H9 (cell line): ENCODE measurements at regions not wholly inside any gene's neighbourhood (a gene's known extent, or its start where the extent isn't known, plus 50 kb on each side); places are given as distances from the start of the nearest gene placed in this dataset.

Experiments used
- DNase-seq: peaks from one replicate; pipeline ENCODE4 v3.0.0-alpha.2; 2017
- H2AFZ ChIP-seq: one replicate; pipeline ENCODE4 v1.6.1; 2013; ENCODE audit warnings: mild to moderate bottlenecking, low read length, control low read depth, moderate library complexity
- H2AK5ac ChIP-seq: 2 replicates; pipeline ENCODE4 v1.6.1; 2013; ENCODE audit warnings: low read length, control low read depth, mixed read lengths; ENCODE audit not compliant: insufficient read length
- H2BK120ac ChIP-seq: one replicate; pipeline ENCODE4 v1.6.1; 2013; ENCODE audit warnings: low read depth, mild to moderate bottlenecking, low read length, control low read depth, inconsistent platforms; ENCODE audit not compliant: poor library complexity, severe bottlenecking
- H2BK12ac ChIP-seq: 2 replicates; pipeline ENCODE4 v1.6.1; 2013; ENCODE audit warnings: low read length, control low read depth, mixed read lengths, low read depth; ENCODE audit not compliant: insufficient read length
- H2BK15ac ChIP-seq: 2 replicates; pipeline ENCODE4 v1.6.1; 2013; ENCODE audit warnings: low read depth, low read length, control low read depth
- H2BK20ac ChIP-seq: one replicate; pipeline ENCODE4 v1.6.1; 2013; ENCODE audit warnings: low read depth, mild to moderate bottlenecking, low read length, control low read depth, inconsistent platforms; ENCODE audit not compliant: poor library complexity, severe bottlenecking
- H2BK5ac ChIP-seq: 2 replicates; pipeline ENCODE4 v1.6.1; 2013; ENCODE audit warnings: low read length, control low read depth, mixed read lengths; ENCODE audit not compliant: insufficient read length
- H3K14ac ChIP-seq: 2 replicates; pipeline ENCODE4 v1.6.1; 2013; ENCODE audit warnings: low read length, control low read depth; ENCODE audit not compliant: insufficient read depth
- H3K18ac ChIP-seq: 2 replicates; pipeline ENCODE4 v1.6.1; 2013; ENCODE audit warnings: low read depth, mild to moderate bottlenecking, mixed read lengths, low read length, control low read depth; ENCODE audit not compliant: insufficient read length
- H3K23ac ChIP-seq: 2 replicates; pipeline ENCODE4 v1.6.1; 2013; ENCODE audit warnings: low read length, control low read depth, mixed read lengths, low read depth; ENCODE audit not compliant: insufficient read length
- H3K23me2 ChIP-seq: 2 replicates; pipeline ENCODE4 v1.6.1; 2013; ENCODE audit warnings: low read depth, mild to moderate bottlenecking, mixed read lengths, low read length, control low read depth; ENCODE audit not compliant: insufficient read length, poor library complexity, severe bottlenecking
- H3K27ac ChIP-seq: 2 replicates; pipeline ENCODE4 v1.5.1; 2013; ENCODE audit warnings: low read length, control low read depth, mixed read lengths, low read depth; ENCODE audit not compliant: insufficient read length
- H3K27me3 ChIP-seq: 2 replicates; pipeline ENCODE4 v1.6.1; 2013; ENCODE audit warnings: low read length, control low read depth, inconsistent platforms; ENCODE audit not compliant: insufficient read depth
- H3K4ac ChIP-seq: 2 replicates; pipeline ENCODE4 v1.6.1; 2013; ENCODE audit warnings: low read depth, mild to moderate bottlenecking, control low read depth, inconsistent platforms, low read length, moderate library complexity
- H3K4me1 ChIP-seq: 2 replicates; pipeline ENCODE4 v1.6.1; 2013; ENCODE audit warnings: low read length, control low read depth, inconsistent platforms; ENCODE audit not compliant: insufficient read depth
- H3K4me2 ChIP-seq: 2 replicates; pipeline ENCODE4 v1.6.1; 2013; ENCODE audit warnings: low read length, control low read depth, mixed read lengths; ENCODE audit not compliant: insufficient read length, insufficient read depth
- H3K56ac ChIP-seq: 2 replicates; pipeline ENCODE4 v1.6.1; 2013; ENCODE audit warnings: low read depth, mild to moderate bottlenecking, mixed read lengths, low read length, control low read depth; ENCODE audit not compliant: insufficient read length
- H3K79me1 ChIP-seq: 2 replicates; pipeline ENCODE4 v1.6.1; 2013; ENCODE audit warnings: low read depth, mild to moderate bottlenecking, moderate library complexity, low read length, control low read depth, inconsistent platforms; ENCODE audit not compliant: insufficient read depth, poor library complexity, severe bottlenecking
- H3K79me2 ChIP-seq: 2 replicates; pipeline ENCODE4 v1.6.1; 2013; ENCODE audit warnings: low read length, control low read depth, inconsistent platforms; ENCODE audit not compliant: insufficient read depth
- H3K9ac ChIP-seq: 2 replicates; pipeline ENCODE4 v1.6.1; 2013; ENCODE audit warnings: low read length, control low read depth, mixed read lengths; ENCODE audit not compliant: insufficient read length; ENCODE audit errors: extremely low read depth
- H3K9me3 ChIP-seq: one replicate; pipeline ENCODE4 v1.6.1; 2013; ENCODE audit warnings: low read depth, low read length, inconsistent platforms; ENCODE audit not compliant: control insufficient read depth
- H3T11ph ChIP-seq: one replicate; pipeline ENCODE4 v1.6.1; 2013; ENCODE audit warnings: mild to moderate bottlenecking, low read length, control low read depth, inconsistent platforms
- H4K20me1 ChIP-seq: one replicate; pipeline ENCODE4 v1.6.1; 2013; ENCODE audit not compliant: control insufficient read depth, insufficient read length, insufficient read depth
- H4K5ac ChIP-seq: 2 replicates; pipeline ENCODE4 v1.6.1; 2013; ENCODE audit warnings: low read depth, mild to moderate bottlenecking, mixed read lengths, low read length, control low read depth; ENCODE audit not compliant: insufficient read length
- H4K8ac ChIP-seq: replicated peaks from 2 replicates; pipeline ENCODE4 v1.6.1; 2013; ENCODE audit warnings: low read length, control low read depth, mixed read lengths, low read depth; ENCODE audit not compliant: insufficient read length
- H4K91ac ChIP-seq: 2 replicates; pipeline ENCODE4 v1.6.1; 2013; ENCODE audit warnings: low read depth, mild to moderate bottlenecking, moderate library complexity, mixed read lengths, low read length, control low read depth; ENCODE audit not compliant: insufficient read length
- H3K27ac Mint-ChIP-seq, 3 experiments: 2 replicates in 2 of 3; 3 replicates in 1 of 3; pipeline ENCODE4 v1.8.0; 2020 to 2021; ENCODE audit warnings: mixed read lengths in 3 of 3, mild to moderate bottlenecking in 1 of 3, moderate library complexity in 1 of 3
- H3K27me3 Mint-ChIP-seq: 2 replicates; pipeline ENCODE4 v1.8.0; 2021; ENCODE audit warnings: low read depth, mild to moderate bottlenecking, moderate library complexity, mixed read lengths
- H3K36me3 Mint-ChIP-seq, 3 experiments: 2 replicates in 2 of 3; 3 replicates in 1 of 3; pipeline ENCODE4 v1.8.0; 2020 to 2021; ENCODE audit warnings: low read depth in 3 of 3, mixed read lengths in 3 of 3; ENCODE audit not compliant: insufficient read depth in 1 of 3
- H3K4me1 Mint-ChIP-seq, 2 experiments: 2 replicates each; pipeline ENCODE4 v1.8.0; 2020; ENCODE audit warnings: mixed read lengths in 2 of 2
- H3K4me3 Mint-ChIP-seq, 2 experiments: 2 replicates in 1 of 2; 3 replicates in 1 of 2; pipeline ENCODE4 v1.8.0; 2020 to 2021; ENCODE audit warnings: mild to moderate bottlenecking in 2 of 2, mixed read lengths in 2 of 2, moderate library complexity in 1 of 2
- H3K9me3 Mint-ChIP-seq, 2 experiments: 2 replicates in 1 of 2; 3 replicates in 1 of 2; pipeline ENCODE4 v1.8.0; 2020; ENCODE audit warnings: mild to moderate bottlenecking in 2 of 2, mixed read lengths in 2 of 2, moderate library complexity in 1 of 2
- WGBS: extraction: QIAGEN DNeasy Blood & Tissue Kit; methylation state at CpG from one replicate; pipeline ENCODE4 v1.1.7; 2013; ENCODE audit warnings: missing lambda C conversion rate, low lambda C conversion rate, mixed read lengths; ENCODE audit not compliant: insufficient read length; ENCODE audit errors: extremely low coverage; 5-methylcytosine and 5-hydroxymethylcytosine counted together
- TF ChIP-seq, protein P1 (sequence below): fragments of 200-600 bp; sonication (generic); conservative IDR thresholded peaks from 3 replicates; pipeline ENCODE4 v1.8.0; 2021; ENCODE audit warnings: antibody characterized with exemption, mild to moderate bottlenecking

DNA sequence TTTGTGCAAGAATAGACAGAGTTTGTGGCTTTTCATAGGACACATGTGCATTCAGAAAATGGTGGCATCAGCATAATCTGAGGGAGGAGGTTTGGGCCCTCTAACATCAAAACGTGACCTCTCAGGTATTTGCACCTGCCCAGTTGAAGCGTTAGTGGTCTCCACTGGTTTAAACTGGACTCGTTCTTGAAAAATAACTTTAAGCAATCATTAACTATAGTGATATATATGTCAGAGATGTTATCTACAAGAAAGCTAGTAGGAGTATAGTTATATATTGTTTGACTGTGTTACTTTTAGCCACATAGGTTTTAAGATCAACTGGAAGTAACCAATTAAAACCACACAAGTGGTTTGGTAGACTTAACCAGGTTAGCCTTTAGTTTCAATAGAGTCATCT lies 607.4 kb downstream of the MAFB start:
- no peak for DNase-seq
- H3K4me3 Mint-ChIP-seq, result no peak overlapping the region
- H2AFZ ChIP-seq, result no peak overlapping the region
- H3K79me1 ChIP-seq, result no peaks in the 10 kb centered on the region
- no peaks in the 10 kb centered on the region for H4K20me1 ChIP-seq
- no peak overlapping the region for H3K18ac ChIP-seq
- no peaks in the 10 kb centered on the region for H3K27me3 ChIP-seq
- peaks cover 0 to 4% (median 3%) of the 10 kb centered on the region in 3 experiments; a peak in 4 of 7 replicates for H3K36me3 Mint-ChIP-seq
- no peak overlapping the region for H4K91ac ChIP-seq
- H3K4me1 ChIP-seq, result peaks cover 6% of the 10 kb centered on the region; the same call in 1 of the 2 replicates
- H3K79me2 ChIP-seq, result no peaks in the 10 kb centered on the region
- no CpG with 5 or more reads among the region's 3 CpGs for WGBS
- no peak overlapping the region for H2BK120ac ChIP-seq
- no peak overlapping the region for H2BK5ac ChIP-seq
- H4K8ac ChIP-seq, result no peak overlapping the region
- no peak overlapping the region for H2BK20ac ChIP-seq
- no peak overlapping the region for H4K5ac ChIP-seq
- no peak overlapping the region for H3K9ac ChIP-seq
- H2BK15ac ChIP-seq, result no peak overlapping the region
- no peaks in the 10 kb centered on the region for H3K23me2 ChIP-seq
- H3K27ac Mint-ChIP-seq, result no peak overlapping the region
- H3K56ac ChIP-seq, result no peak overlapping the region
- peaks cover 10 to 25% of the 10 kb centered on the region in 2 experiments for H3K4me1 Mint-ChIP-seq
- H2AK5ac ChIP-seq, result no peak overlapping the region
- no peak overlapping the region for H3T11ph ChIP-seq
- H3K9me3 Mint-ChIP-seq, result peaks cover 0 to 3% of the 10 kb centered on the region in 2 experiments; a peak in 2 of 5 replicates
- no peak overlapping the region for H3K4me2 ChIP-seq
- H3K14ac ChIP-seq, result no peak overlapping the region
- H2BK12ac ChIP-seq, result no peak overlapping the region
- H3K4ac ChIP-seq, result no peak overlapping the region
- no peak overlapping the region for H3K23ac ChIP-seq
- TF ChIP-seq, protein P1, sequence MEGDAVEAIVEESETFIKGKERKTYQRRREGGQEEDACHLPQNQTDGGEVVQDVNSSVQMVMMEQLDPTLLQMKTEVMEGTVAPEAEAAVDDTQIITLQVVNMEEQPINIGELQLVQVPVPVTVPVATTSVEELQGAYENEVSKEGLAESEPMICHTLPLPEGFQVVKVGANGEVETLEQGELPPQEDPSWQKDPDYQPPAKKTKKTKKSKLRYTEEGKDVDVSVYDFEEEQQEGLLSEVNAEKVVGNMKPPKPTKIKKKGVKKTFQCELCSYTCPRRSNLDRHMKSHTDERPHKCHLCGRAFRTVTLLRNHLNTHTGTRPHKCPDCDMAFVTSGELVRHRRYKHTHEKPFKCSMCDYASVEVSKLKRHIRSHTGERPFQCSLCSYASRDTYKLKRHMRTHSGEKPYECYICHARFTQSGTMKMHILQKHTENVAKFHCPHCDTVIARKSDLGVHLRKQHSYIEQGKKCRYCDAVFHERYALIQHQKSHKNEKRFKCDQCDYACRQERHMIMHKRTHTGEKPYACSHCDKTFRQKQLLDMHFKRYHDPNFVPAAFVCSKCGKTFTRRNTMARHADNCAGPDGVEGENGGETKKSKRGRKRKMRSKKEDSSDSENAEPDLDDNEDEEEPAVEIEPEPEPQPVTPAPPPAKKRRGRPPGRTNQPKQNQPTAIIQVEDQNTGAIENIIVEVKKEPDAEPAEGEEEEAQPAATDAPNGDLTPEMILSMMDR, result no peak
- H3K9me3 ChIP-seq, result no peaks in the 10 kb centered on the region
- no peaks in the 10 kb centered on the region for H3K27me3 Mint-ChIP-seq
- H3K27ac ChIP-seq, result no peak overlapping the region
